Activated CD8-positive, alpha-beta T cell treated with anti-CD3 and anti-CD28 coated beads for 36 hours (primary cell): ENCODE measurements at regions not wholly inside any gene's neighbourhood (a gene's known extent, or its start where the extent isn't known, plus 50 kb on each side); places are given as distances from the start of the nearest gene placed in this dataset.

Source experiments
- ATAC-seq: fragments of 200-7000 bp; cut with Tn5 transposase; one replicate; pipeline ENCODE4 v1.10.0; 2021; ENCODE audit warnings: mild to moderate bottlenecking, moderate library complexity
- CTCF ChIA-PET: fragments of 350-600 bp; sonication (Branson Sonifier 250); formaldehyde crosslinking; loops from one replicate; lab custom pipeline; 2021; ENCODE audit warnings: antibody characterized with exemption; lab: Charles Lee
- POLR2A ChIA-PET: fragments of 350-600 bp; sonication (Branson Sonifier 250); formaldehyde crosslinking; loops from one replicate; lab custom pipeline; 2021; ENCODE audit warnings: antibody characterized with exemption; lab: Charles Lee
- DNase-seq: peaks from one replicate; pipeline ENCODE4 v3.0.0-alpha.2; 2020
- H3K27ac Mint-ChIP-seq: one replicate; pipeline ENCODE4 v1.8.0; 2021; ENCODE audit warnings: mild to moderate bottlenecking, mixed read lengths
- H3K27me3 Mint-ChIP-seq: one replicate; pipeline ENCODE4 v1.8.0; 2021; ENCODE audit warnings: mixed read lengths
- H3K36me3 Mint-ChIP-seq: one replicate; pipeline ENCODE4 v1.8.0; 2021; ENCODE audit warnings: low read depth, mixed read lengths
- H3K4me1 Mint-ChIP-seq: one replicate; pipeline ENCODE4 v1.8.0; 2021; ENCODE audit warnings: low read depth, mixed read lengths
- H3K4me3 Mint-ChIP-seq: one replicate; pipeline ENCODE4 v1.8.0; 2021; ENCODE audit warnings: mild to moderate bottlenecking, moderate library complexity, mixed read lengths
- H3K9me3 Mint-ChIP-seq: one replicate; pipeline ENCODE4 v1.8.0; 2021; ENCODE audit warnings: mixed read lengths
- intact Hi-C: fragments of 100-400 bp; cut with micrococcal nuclease; formaldehyde crosslinking; loops from one replicate; pipeline ENCODE4 v1.10.0; 2022
- TF ChIP-seq, protein P1 (sequence below): fragments of 200-600 bp; IDR thresholded peaks from one replicate; pipeline ENCODE4 v1.8.0; 2022; ENCODE audit warnings: antibody characterized with exemption, mild to moderate bottlenecking

- ChIA-PET POLR2A (no interaction called here), CTCF (no interaction called here)
- H3K36me3 Mint-ChIP-seq: no peaks in the 10 kb centered on the region
- H3K27me3 Mint-ChIP-seq: no peaks in the 10 kb centered on the region
- TF ChIP-seq, protein P1, sequence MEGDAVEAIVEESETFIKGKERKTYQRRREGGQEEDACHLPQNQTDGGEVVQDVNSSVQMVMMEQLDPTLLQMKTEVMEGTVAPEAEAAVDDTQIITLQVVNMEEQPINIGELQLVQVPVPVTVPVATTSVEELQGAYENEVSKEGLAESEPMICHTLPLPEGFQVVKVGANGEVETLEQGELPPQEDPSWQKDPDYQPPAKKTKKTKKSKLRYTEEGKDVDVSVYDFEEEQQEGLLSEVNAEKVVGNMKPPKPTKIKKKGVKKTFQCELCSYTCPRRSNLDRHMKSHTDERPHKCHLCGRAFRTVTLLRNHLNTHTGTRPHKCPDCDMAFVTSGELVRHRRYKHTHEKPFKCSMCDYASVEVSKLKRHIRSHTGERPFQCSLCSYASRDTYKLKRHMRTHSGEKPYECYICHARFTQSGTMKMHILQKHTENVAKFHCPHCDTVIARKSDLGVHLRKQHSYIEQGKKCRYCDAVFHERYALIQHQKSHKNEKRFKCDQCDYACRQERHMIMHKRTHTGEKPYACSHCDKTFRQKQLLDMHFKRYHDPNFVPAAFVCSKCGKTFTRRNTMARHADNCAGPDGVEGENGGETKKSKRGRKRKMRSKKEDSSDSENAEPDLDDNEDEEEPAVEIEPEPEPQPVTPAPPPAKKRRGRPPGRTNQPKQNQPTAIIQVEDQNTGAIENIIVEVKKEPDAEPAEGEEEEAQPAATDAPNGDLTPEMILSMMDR: no peak
- ATAC-seq: no peak
- intact Hi-C loops: no loop called here
- H3K4me3 Mint-ChIP-seq: no peak overlapping the region
- H3K27ac Mint-ChIP-seq: no peak overlapping the region
- DNase-seq: no peak
- H3K9me3 Mint-ChIP-seq: peaks cover 4% of the 10 kb centered on the region
- H3K4me1 Mint-ChIP-seq: no peaks in the 10 kb centered on the region
Observed at GRCh38 chr1:188155261-188155660, 1326.5 kb downstream of the PLA2G4A start.

GRCh38 chr1:188164459-188164858 lies 1335.7 kb downstream of the PLA2G4A start:
- POLR2A ChIA-PET: no interaction called here
- intact Hi-C loops: no loop called here
- Mint-ChIP-seq H3K36me3 (no peaks in the 10 kb centered on the region), H3K27me3 (no peaks in the 10 kb centered on the region), H3K9me3 (peaks cover under 1% of the 10 kb centered on the region), H3K4me1 (no peaks in the 10 kb centered on the region), H3K4me3 (no peak overlapping the region), H3K27ac (no peak overlapping the region)
- CTCF ChIA-PET: no interaction called here
- TF ChIP-seq, protein P1: no peak
- DNase-seq: no peak
- ATAC-seq: no peak

- no peak for ATAC-seq
- no peaks in the 10 kb centered on the region for H3K9me3 Mint-ChIP-seq
- H3K36me3 Mint-ChIP-seq: no peaks in the 10 kb centered on the region
- POLR2A ChIA-PET: no interaction called here
- DNase-seq: no peak
- TF ChIP-seq, protein P1: no peak
- no peak overlapping the region for H3K27ac Mint-ChIP-seq
- H3K4me1 Mint-ChIP-seq: no peaks in the 10 kb centered on the region
- H3K27me3 Mint-ChIP-seq: no peaks in the 10 kb centered on the region
- intact Hi-C loops: no loop called here
- CTCF ChIA-PET: no interaction called here
- no peak overlapping the region for H3K4me3 Mint-ChIP-seq
Observed at GRCh38 chr1:188166654-188167053, 1337.9 kb downstream of the PLA2G4A start.

GRCh38 chr1:188169971-188170370 lies 1341.2 kb downstream of the PLA2G4A start:
- ATAC-seq (no peak), DNase-seq (no peak)
- Mint-ChIP-seq H3K36me3 (no peaks in the 10 kb centered on the region), H3K4me1 (no peaks in the 10 kb centered on the region), H3K4me3 (no peak overlapping the region), H3K27me3 (no peaks in the 10 kb centered on the region), H3K9me3 (no peaks in the 10 kb centered on the region), H3K27ac (no peak overlapping the region)
- TF ChIP-seq, protein P1: no peak
- ChIA-PET POLR2A (no interaction called here), CTCF (no interaction called here)
- intact Hi-C loops: no loop called here

- no peaks in the 10 kb centered on the region for H3K4me1 Mint-ChIP-seq
Observed at GRCh38 chr1:188170411-188170810, 1341.7 kb downstream of the PLA2G4A start.

More at GRCh38 chr1:188170411-188170810, 1341.7 kb downstream of the PLA2G4A start:
- POLR2A ChIA-PET: no interaction called here
- DNase-seq (no peak), ATAC-seq (no peak)
- TF ChIP-seq, protein P1: no peak
- H3K9me3 Mint-ChIP-seq: no peaks in the 10 kb centered on the region
- no peak overlapping the region for H3K27ac Mint-ChIP-seq
- no peaks in the 10 kb centered on the region for H3K36me3 Mint-ChIP-seq
- no peak overlapping the region for H3K4me3 Mint-ChIP-seq
- H3K27me3 Mint-ChIP-seq: no peaks in the 10 kb centered on the region
- intact Hi-C loops: no loop called here
- CTCF ChIA-PET: no interaction called here
